ENCODE measurements at regions not wholly inside any gene's neighbourhood (a gene's known extent, or its start where the extent isn't known, plus 50 kb on each side); places are given as distances from the start of the nearest gene placed in this dataset.

GRCh38 chr2:167626301-167626700 is 621.1 kb downstream of the STK39 start:
- 38 to 61% (median 41%) methylated on average over 1 of the region's 1 CpG for WGBS, 4 donors
- Histone ChIP-seq H3K27me3 (no peaks in the 10 kb centered on the region), H3K4me1 (no peaks in the 10 kb centered on the region), H3K9me3 (peaks cover 0 to 10% (median 0%) of the 10 kb centered on the region in 12 donors), H3K36me3 (no peaks in the 10 kb centered on the region), H3K4me3 (no peak overlapping the region), H3K27ac (no peak overlapping the region)
- TF ChIP-seq CTCF (IDR thresholded peaks at IDR 0.05) (no peak), POLR2A (IDR thresholded peaks at IDR 0.05) (no peak)
- intact Hi-C loops (cut with DNase I) = no loop called here
- ATAC-seq (no peak), DNase-seq (no peak)

- DNase-seq (no peak), ATAC-seq (no peak)
- intact Hi-C loops (cut with DNase I) = no loop called here
- Histone ChIP-seq H3K27me3 (no peaks in the 10 kb centered on the region), H3K36me3 (no peaks in the 10 kb centered on the region), H3K27ac (no peak overlapping the region), H3K4me3 (no peak overlapping the region), H3K9me3 (peaks cover 0 to 3% (median 0%) of the 10 kb centered on the region in 12 donors), H3K4me1 (no peaks in the 10 kb centered on the region)
- no peak for TF ChIP-seq POLR2A (IDR thresholded peaks at IDR 0.05)
- TF ChIP-seq CTCF (IDR thresholded peaks at IDR 0.05) = no peak
Measured at GRCh38 chr2:167616997-167617396, 630.4 kb downstream of the STK39 start.

GRCh38 chr2:167613471-167613870 is 633.9 kb downstream of the STK39 start:
- ATAC-seq (no peak), DNase-seq (no peak)
- no peaks in the 10 kb centered on the region for H3K27me3 ChIP-seq
- no peaks in the 10 kb centered on the region for H3K4me1 ChIP-seq
- 53 to 78% (median 61%) methylated on average over 1 of the region's 1 CpG for WGBS, 4 donors
- H3K36me3 ChIP-seq = no peaks in the 10 kb centered on the region
- H3K27ac ChIP-seq = no peak overlapping the region
- peaks cover 0 to 3% (median 0%) of the 10 kb centered on the region in 12 donors for H3K9me3 ChIP-seq
- intact Hi-C loops (cut with DNase I) = no loop called here
- no peak overlapping the region for H3K4me3 ChIP-seq
- TF ChIP-seq POLR2A (IDR thresholded peaks at IDR 0.05) (no peak), CTCF (IDR thresholded peaks at IDR 0.05) (no peak)

- H3K36me3 ChIP-seq = no peaks in the 10 kb centered on the region
- no peak for TF ChIP-seq CTCF (IDR thresholded peaks at IDR 0.05)
- TF ChIP-seq POLR2A (IDR thresholded peaks at IDR 0.05) = no peak
- H3K4me1 ChIP-seq = no peaks in the 10 kb centered on the region
- H3K9me3 ChIP-seq = no peaks in the 10 kb centered on the region
- DNase-seq (no peak), ATAC-seq (no peak)
- H3K27me3 ChIP-seq = no peaks in the 10 kb centered on the region
- intact Hi-C loops (cut with DNase I) = no loop called here
- no peak overlapping the region for H3K4me3 ChIP-seq
- no peak overlapping the region for H3K27ac ChIP-seq
Measured at GRCh38 chr2:167608487-167608886, 638.9 kb downstream of the STK39 start.
